H9 (cell line): ENCODE measurements at regions not wholly inside any gene's neighbourhood (a gene's known extent, or its start where the extent isn't known, plus 50 kb on each side); places are given as distances from the start of the nearest gene placed in this dataset.

Source experiments
- DNase-seq: peaks from one replicate; pipeline ENCODE4 v3.0.0-alpha.2; 2017
- H2AFZ ChIP-seq: one replicate; pipeline ENCODE4 v1.6.1; 2013; ENCODE audit warnings: mild to moderate bottlenecking, low read length, control low read depth, moderate library complexity
- H2AK5ac ChIP-seq: 2 replicates; pipeline ENCODE4 v1.6.1; 2013; ENCODE audit warnings: low read length, control low read depth, mixed read lengths; ENCODE audit not compliant: insufficient read length
- H2BK120ac ChIP-seq: one replicate; pipeline ENCODE4 v1.6.1; 2013; ENCODE audit warnings: low read depth, mild to moderate bottlenecking, low read length, control low read depth, inconsistent platforms; ENCODE audit not compliant: poor library complexity, severe bottlenecking
- H2BK12ac ChIP-seq: 2 replicates; pipeline ENCODE4 v1.6.1; 2013; ENCODE audit warnings: low read length, control low read depth, mixed read lengths, low read depth; ENCODE audit not compliant: insufficient read length
- H2BK15ac ChIP-seq: 2 replicates; pipeline ENCODE4 v1.6.1; 2013; ENCODE audit warnings: low read depth, low read length, control low read depth
- H2BK20ac ChIP-seq: one replicate; pipeline ENCODE4 v1.6.1; 2013; ENCODE audit warnings: low read depth, mild to moderate bottlenecking, low read length, control low read depth, inconsistent platforms; ENCODE audit not compliant: poor library complexity, severe bottlenecking
- H2BK5ac ChIP-seq: 2 replicates; pipeline ENCODE4 v1.6.1; 2013; ENCODE audit warnings: low read length, control low read depth, mixed read lengths; ENCODE audit not compliant: insufficient read length
- H3K14ac ChIP-seq: 2 replicates; pipeline ENCODE4 v1.6.1; 2013; ENCODE audit warnings: low read length, control low read depth; ENCODE audit not compliant: insufficient read depth
- H3K18ac ChIP-seq: 2 replicates; pipeline ENCODE4 v1.6.1; 2013; ENCODE audit warnings: low read depth, mild to moderate bottlenecking, mixed read lengths, low read length, control low read depth; ENCODE audit not compliant: insufficient read length
- H3K23ac ChIP-seq: 2 replicates; pipeline ENCODE4 v1.6.1; 2013; ENCODE audit warnings: low read length, control low read depth, mixed read lengths, low read depth; ENCODE audit not compliant: insufficient read length
- H3K23me2 ChIP-seq: 2 replicates; pipeline ENCODE4 v1.6.1; 2013; ENCODE audit warnings: low read depth, mild to moderate bottlenecking, mixed read lengths, low read length, control low read depth; ENCODE audit not compliant: insufficient read length, poor library complexity, severe bottlenecking
- H3K27ac ChIP-seq: 2 replicates; pipeline ENCODE4 v1.5.1; 2013; ENCODE audit warnings: low read length, control low read depth, mixed read lengths, low read depth; ENCODE audit not compliant: insufficient read length
- H3K27me3 ChIP-seq: 2 replicates; pipeline ENCODE4 v1.6.1; 2013; ENCODE audit warnings: low read length, control low read depth, inconsistent platforms; ENCODE audit not compliant: insufficient read depth
- H3K4ac ChIP-seq: 2 replicates; pipeline ENCODE4 v1.6.1; 2013; ENCODE audit warnings: low read depth, mild to moderate bottlenecking, control low read depth, inconsistent platforms, low read length, moderate library complexity
- H3K4me1 ChIP-seq: 2 replicates; pipeline ENCODE4 v1.6.1; 2013; ENCODE audit warnings: low read length, control low read depth, inconsistent platforms; ENCODE audit not compliant: insufficient read depth
- H3K4me2 ChIP-seq: 2 replicates; pipeline ENCODE4 v1.6.1; 2013; ENCODE audit warnings: low read length, control low read depth, mixed read lengths; ENCODE audit not compliant: insufficient read length, insufficient read depth
- H3K56ac ChIP-seq: 2 replicates; pipeline ENCODE4 v1.6.1; 2013; ENCODE audit warnings: low read depth, mild to moderate bottlenecking, mixed read lengths, low read length, control low read depth; ENCODE audit not compliant: insufficient read length
- H3K79me1 ChIP-seq: 2 replicates; pipeline ENCODE4 v1.6.1; 2013; ENCODE audit warnings: low read depth, mild to moderate bottlenecking, moderate library complexity, low read length, control low read depth, inconsistent platforms; ENCODE audit not compliant: insufficient read depth, poor library complexity, severe bottlenecking
- H3K79me2 ChIP-seq: 2 replicates; pipeline ENCODE4 v1.6.1; 2013; ENCODE audit warnings: low read length, control low read depth, inconsistent platforms; ENCODE audit not compliant: insufficient read depth
- H3K9ac ChIP-seq: 2 replicates; pipeline ENCODE4 v1.6.1; 2013; ENCODE audit warnings: low read length, control low read depth, mixed read lengths; ENCODE audit not compliant: insufficient read length; ENCODE audit errors: extremely low read depth
- H3K9me3 ChIP-seq: one replicate; pipeline ENCODE4 v1.6.1; 2013; ENCODE audit warnings: low read depth, low read length, inconsistent platforms; ENCODE audit not compliant: control insufficient read depth
- H3T11ph ChIP-seq: one replicate; pipeline ENCODE4 v1.6.1; 2013; ENCODE audit warnings: mild to moderate bottlenecking, low read length, control low read depth, inconsistent platforms
- H4K20me1 ChIP-seq: one replicate; pipeline ENCODE4 v1.6.1; 2013; ENCODE audit not compliant: control insufficient read depth, insufficient read length, insufficient read depth
- H4K5ac ChIP-seq: 2 replicates; pipeline ENCODE4 v1.6.1; 2013; ENCODE audit warnings: low read depth, mild to moderate bottlenecking, mixed read lengths, low read length, control low read depth; ENCODE audit not compliant: insufficient read length
- H4K8ac ChIP-seq: replicated peaks from 2 replicates; pipeline ENCODE4 v1.6.1; 2013; ENCODE audit warnings: low read length, control low read depth, mixed read lengths, low read depth; ENCODE audit not compliant: insufficient read length
- H4K91ac ChIP-seq: 2 replicates; pipeline ENCODE4 v1.6.1; 2013; ENCODE audit warnings: low read depth, mild to moderate bottlenecking, moderate library complexity, mixed read lengths, low read length, control low read depth; ENCODE audit not compliant: insufficient read length
- H3K27ac Mint-ChIP-seq, 3 experiments: 2 replicates in 2 of 3; 3 replicates in 1 of 3; pipeline ENCODE4 v1.8.0; 2020 to 2021; ENCODE audit warnings: mixed read lengths in 3 of 3, mild to moderate bottlenecking in 1 of 3, moderate library complexity in 1 of 3
- H3K27me3 Mint-ChIP-seq: 2 replicates; pipeline ENCODE4 v1.8.0; 2021; ENCODE audit warnings: low read depth, mild to moderate bottlenecking, moderate library complexity, mixed read lengths
- H3K36me3 Mint-ChIP-seq, 3 experiments: 2 replicates in 2 of 3; 3 replicates in 1 of 3; pipeline ENCODE4 v1.8.0; 2020 to 2021; ENCODE audit warnings: low read depth in 3 of 3, mixed read lengths in 3 of 3; ENCODE audit not compliant: insufficient read depth in 1 of 3
- H3K4me1 Mint-ChIP-seq, 2 experiments: 2 replicates each; pipeline ENCODE4 v1.8.0; 2020; ENCODE audit warnings: mixed read lengths in 2 of 2
- H3K4me3 Mint-ChIP-seq, 2 experiments: 2 replicates in 1 of 2; 3 replicates in 1 of 2; pipeline ENCODE4 v1.8.0; 2020 to 2021; ENCODE audit warnings: mild to moderate bottlenecking in 2 of 2, mixed read lengths in 2 of 2, moderate library complexity in 1 of 2
- H3K9me3 Mint-ChIP-seq, 2 experiments: 2 replicates in 1 of 2; 3 replicates in 1 of 2; pipeline ENCODE4 v1.8.0; 2020; ENCODE audit warnings: mild to moderate bottlenecking in 2 of 2, mixed read lengths in 2 of 2, moderate library complexity in 1 of 2
- WGBS: extraction: QIAGEN DNeasy Blood & Tissue Kit; methylation state at CpG from one replicate; pipeline ENCODE4 v1.1.7; 2013; ENCODE audit warnings: missing lambda C conversion rate, low lambda C conversion rate, mixed read lengths; ENCODE audit not compliant: insufficient read length; ENCODE audit errors: extremely low coverage; 5-methylcytosine and 5-hydroxymethylcytosine counted together
- TF ChIP-seq, protein P1 (sequence below): fragments of 200-600 bp; sonication (generic); conservative IDR thresholded peaks from 3 replicates; pipeline ENCODE4 v1.8.0; 2021; ENCODE audit warnings: antibody characterized with exemption, mild to moderate bottlenecking

DNA sequence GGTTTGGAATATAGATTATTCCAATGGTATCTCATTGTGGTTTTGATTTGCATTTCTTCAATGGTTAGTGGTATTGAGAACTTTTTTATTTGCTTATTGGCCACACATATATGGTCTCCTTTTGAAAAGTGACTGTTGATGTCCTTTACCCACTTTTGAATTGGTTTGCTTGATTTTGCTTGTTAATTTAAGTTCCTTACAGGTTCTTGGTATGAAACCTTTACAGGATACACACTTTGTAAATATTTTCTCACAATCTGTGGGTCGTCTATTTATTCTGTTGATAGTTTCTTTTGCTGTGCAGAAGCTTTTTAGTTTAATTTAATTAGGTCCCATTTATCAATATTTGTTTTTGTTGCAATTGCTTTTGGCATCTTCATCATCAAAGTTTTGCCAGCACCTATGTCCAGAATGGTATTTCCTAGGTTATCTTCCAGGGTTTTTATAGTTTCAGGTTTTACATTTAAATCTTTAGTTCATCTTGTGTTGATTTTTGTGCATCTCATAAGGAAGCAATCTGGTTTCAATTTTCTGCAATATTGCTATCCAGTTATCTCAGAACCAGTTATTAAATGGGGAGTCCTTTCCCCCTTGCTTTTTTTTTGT is 475.7 kb upstream of the PABPC4L start:
- no peak overlapping the region for H3T11ph ChIP-seq
- H2BK5ac ChIP-seq, result no peak overlapping the region
- H2AK5ac ChIP-seq, result no peak overlapping the region
- H3K79me1 ChIP-seq, result no peaks in the 10 kb centered on the region
- H2BK12ac ChIP-seq, result no peak overlapping the region
- no peak overlapping the region for H3K4ac ChIP-seq
- Mint-ChIP-seq H3K9me3 (peaks cover 18 to 30% of the 10 kb centered on the region in 2 experiments), H3K36me3 (peaks cover 22 to 41% (median 38%) of the 10 kb centered on the region in 3 experiments), H3K27me3 (no peaks in the 10 kb centered on the region; the same call in 1 of the 2 replicates), H3K4me1 (peaks cover 23 to 46% of the 10 kb centered on the region in 2 experiments), H3K4me3 (no peak overlapping the region), H3K27ac (peak overlapping the region in 2 of 3 experiments; percentile 88 to 96; a peak in 3 of 7 replicates)
- H3K18ac ChIP-seq, result no peak overlapping the region
- H2BK15ac ChIP-seq, result no peak overlapping the region
- no peak overlapping the region for H4K8ac ChIP-seq
- no peaks in the 10 kb centered on the region for H3K27me3 ChIP-seq
- TF ChIP-seq, protein P1, sequence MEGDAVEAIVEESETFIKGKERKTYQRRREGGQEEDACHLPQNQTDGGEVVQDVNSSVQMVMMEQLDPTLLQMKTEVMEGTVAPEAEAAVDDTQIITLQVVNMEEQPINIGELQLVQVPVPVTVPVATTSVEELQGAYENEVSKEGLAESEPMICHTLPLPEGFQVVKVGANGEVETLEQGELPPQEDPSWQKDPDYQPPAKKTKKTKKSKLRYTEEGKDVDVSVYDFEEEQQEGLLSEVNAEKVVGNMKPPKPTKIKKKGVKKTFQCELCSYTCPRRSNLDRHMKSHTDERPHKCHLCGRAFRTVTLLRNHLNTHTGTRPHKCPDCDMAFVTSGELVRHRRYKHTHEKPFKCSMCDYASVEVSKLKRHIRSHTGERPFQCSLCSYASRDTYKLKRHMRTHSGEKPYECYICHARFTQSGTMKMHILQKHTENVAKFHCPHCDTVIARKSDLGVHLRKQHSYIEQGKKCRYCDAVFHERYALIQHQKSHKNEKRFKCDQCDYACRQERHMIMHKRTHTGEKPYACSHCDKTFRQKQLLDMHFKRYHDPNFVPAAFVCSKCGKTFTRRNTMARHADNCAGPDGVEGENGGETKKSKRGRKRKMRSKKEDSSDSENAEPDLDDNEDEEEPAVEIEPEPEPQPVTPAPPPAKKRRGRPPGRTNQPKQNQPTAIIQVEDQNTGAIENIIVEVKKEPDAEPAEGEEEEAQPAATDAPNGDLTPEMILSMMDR, result no peak
- H3K79me2 ChIP-seq, result no peaks in the 10 kb centered on the region
- no peak overlapping the region for H3K27ac ChIP-seq
- H2BK120ac ChIP-seq, result no peak overlapping the region
- no peak overlapping the region for H3K9ac ChIP-seq
- no peak overlapping the region for H4K91ac ChIP-seq
- H3K4me1 ChIP-seq, result no peaks in the 10 kb centered on the region
- no peaks in the 10 kb centered on the region for H4K20me1 ChIP-seq
- H3K23ac ChIP-seq, result no peak overlapping the region
- H4K5ac ChIP-seq, result no peak overlapping the region
- DNase-seq, result no peak
- H2BK20ac ChIP-seq, result no peak overlapping the region
- no peak overlapping the region for H2AFZ ChIP-seq
- no peak overlapping the region for H3K14ac ChIP-seq
- no peak overlapping the region for H3K4me2 ChIP-seq
- H3K23me2 ChIP-seq, result no peaks in the 10 kb centered on the region
- H3K9me3 ChIP-seq, result no peaks in the 10 kb centered on the region
- no CpG with 5 or more reads among the region's 1 CpG for whole genome bisulfite sequencing
- H3K56ac ChIP-seq, result no peak overlapping the region
